GM13977 (cell line): ENCODE measurements at regions not wholly inside any gene's neighbourhood (a gene's known extent, or its start where the extent isn't known, plus 50 kb on each side); places are given as distances from the start of the nearest gene placed in this dataset.

ENCODE experiments used
- DNase-seq: peaks from one replicate; pipeline ENCODE4 v3.0.0; 2012; ENCODE audit warnings: low spot score
- CTCF ChIP-seq: IDR thresholded peaks from 2 replicates; pipeline ENCODE4 v1.5.1; 2012; ENCODE audit warnings: mild to moderate bottlenecking, control low read depth; ENCODE audit not compliant: insufficient read depth; ENCODE audit errors: extremely low read depth, missing control alignments
- in situ Hi-C: fragments of 300-500 bp; cut with MboI; formaldehyde crosslinking; loops from one replicate; pipeline ENCODE4 v1.12.0; 2022; ENCODE audit warnings: low sequenced_read_pairs, low pct_unique_long_range_greater_than_20kb, mixed read lengths, inconsistent platforms; ENCODE audit not compliant: unreplicated experiment

GRCh38 chr11:70848243-70848750 is 404.1 kb downstream of the SHANK2 start:
- TF ChIP-seq CTCF: no peak
- no peak for DNase-seq
- in situ Hi-C loops: no loop called here

- TF ChIP-seq CTCF: no peak
These were observed 403.3 kb downstream of the SHANK2 start for GRCh38 chr11:70849031-70849430.

GRCh38 chr11:70851308-70851707 is 401.1 kb downstream of the SHANK2 start:
- no peak for TF ChIP-seq CTCF
- in situ Hi-C loops: no loop called here
- no peak for DNase-seq

More at GRCh38 chr11:70849031-70849430, 403.3 kb downstream of the SHANK2 start:
- no peak for DNase-seq
- in situ Hi-C loops: no loop called here

- in situ Hi-C loops: no loop called here
- no peak for TF ChIP-seq CTCF
These were observed 400.5 kb downstream of the SHANK2 start for GRCh38 chr11:70851907-70852306.

DNA sequence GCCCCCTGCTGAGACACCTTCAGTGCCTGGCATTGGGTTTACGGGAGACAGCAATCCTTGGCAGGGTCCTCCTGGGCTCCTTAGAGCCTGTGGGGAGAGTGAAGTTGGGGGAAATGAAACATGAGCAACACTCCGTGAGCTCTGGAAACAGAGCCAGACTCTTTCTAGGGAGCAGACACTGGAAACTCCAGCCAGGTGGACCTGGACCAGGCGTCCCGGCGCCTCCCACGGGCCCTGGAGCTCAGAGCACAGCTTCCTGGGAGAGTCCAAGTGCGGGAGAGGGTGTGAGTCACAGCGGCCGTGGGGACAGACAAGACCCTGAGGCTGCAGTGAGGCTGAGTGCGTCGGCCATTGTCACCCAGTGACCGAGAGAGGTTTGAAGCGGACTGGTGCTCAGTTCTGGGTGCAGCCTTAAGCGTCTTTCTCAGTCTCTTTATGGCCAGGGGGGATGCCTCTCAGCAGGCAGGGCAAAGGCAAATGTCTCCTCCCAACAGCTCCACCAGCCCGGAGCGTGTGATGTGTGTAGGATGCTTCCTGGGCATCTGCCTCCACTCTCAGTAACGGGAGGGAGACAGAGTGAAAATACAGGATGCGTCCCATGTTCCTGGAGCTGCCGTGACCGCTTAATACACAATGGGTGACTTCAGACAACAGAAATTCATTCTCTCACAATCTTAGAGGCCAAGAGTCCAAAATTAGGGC is 399.2 kb downstream of the SHANK2 start:
- in situ Hi-C loops: no loop called here
- no peak for DNase-seq
- no peak for TF ChIP-seq CTCF

More at GRCh38 chr11:70851907-70852306, 400.5 kb downstream of the SHANK2 start:
- DNase-seq: no peak

DNA sequence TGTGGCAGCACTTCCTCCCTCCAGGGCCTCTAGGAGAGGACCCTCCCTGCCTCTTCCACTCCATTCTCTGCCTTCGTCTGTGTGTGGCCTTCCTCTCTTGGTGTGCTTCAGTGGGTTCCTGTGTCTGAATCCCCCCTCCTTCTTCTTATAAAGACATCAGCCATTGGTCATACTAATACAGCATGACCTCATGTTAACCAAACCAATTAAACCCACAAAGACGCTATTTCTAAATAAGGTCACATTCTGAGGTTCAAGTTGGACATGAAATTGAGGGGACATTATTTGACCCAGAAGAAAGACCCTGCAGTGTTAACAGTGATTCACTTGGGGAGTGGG is 398.6 kb downstream of the SHANK2 start:
- TF ChIP-seq CTCF: no peak
- DNase-seq: no peak
- in situ Hi-C loops: no loop called here
